ENCODE measurements at regions not wholly inside any gene's neighbourhood (a gene's known extent, or its start where the extent isn't known, plus 50 kb on each side); places are given as distances from the start of the nearest gene placed in this dataset.
A peak's percentile ranks its signal among the peaks of the same experiment; 100 is the strongest.

GRCh38 chr11:109933126-109933525, 160.1 kb upstream of the ZC3H12C start:
- H3K9me3 Mint-ChIP-seq (ENCODE audit: unreplicated experiment) = no peaks in the 10 kb centered on the region
- no peak for DNase-seq (ENCODE audit: extremely low spot score, unreplicated experiment)
- H3K4me1 Mint-ChIP-seq (ENCODE audit: unreplicated experiment) = no peaks in the 10 kb centered on the region
- H3K36me3 Mint-ChIP-seq (ENCODE audit: unreplicated experiment) = no peaks in the 10 kb centered on the region
- H3K27ac Mint-ChIP-seq (ENCODE audit: unreplicated experiment) = no peak overlapping the region
- TF ChIP-seq CTCF (IDR thresholded peaks at IDR 0.05) = no peak
- H3K4me3 Mint-ChIP-seq (ENCODE audit: unreplicated experiment) = no peak overlapping the region
- no peaks in the 10 kb centered on the region for H3K27me3 Mint-ChIP-seq (ENCODE audit: unreplicated experiment)

- no peak overlapping the region for H3K4me3 Mint-ChIP-seq (ENCODE audit: unreplicated experiment)
- no peak for DNase-seq (ENCODE audit: extremely low spot score, unreplicated experiment)
- H3K9me3 Mint-ChIP-seq (ENCODE audit: unreplicated experiment) = no peaks in the 10 kb centered on the region
- no peaks in the 10 kb centered on the region for H3K27me3 Mint-ChIP-seq (ENCODE audit: unreplicated experiment)
- no peak for TF ChIP-seq CTCF (IDR thresholded peaks at IDR 0.05)
- no peaks in the 10 kb centered on the region for H3K36me3 Mint-ChIP-seq (ENCODE audit: unreplicated experiment)
- H3K4me1 Mint-ChIP-seq (ENCODE audit: unreplicated experiment) = no peaks in the 10 kb centered on the region
- no peak overlapping the region for H3K27ac Mint-ChIP-seq (ENCODE audit: unreplicated experiment)
These were observed 159.0 kb upstream of the ZC3H12C start for GRCh38 chr11:109934151-109934550.

GRCh38 chr11:109936661-109937180, 156.5 kb upstream of the ZC3H12C start:
- Mint-ChIP-seq H3K27me3 (ENCODE audit: unreplicated experiment) (no peaks in the 10 kb centered on the region), H3K4me3 (ENCODE audit: unreplicated experiment) (no peak overlapping the region), H3K36me3 (ENCODE audit: unreplicated experiment) (no peaks in the 10 kb centered on the region), H3K4me1 (ENCODE audit: unreplicated experiment) (no peaks in the 10 kb centered on the region), H3K9me3 (ENCODE audit: unreplicated experiment) (no peaks in the 10 kb centered on the region), H3K27ac (ENCODE audit: unreplicated experiment) (no peak overlapping the region)
- no peak for TF ChIP-seq CTCF (IDR thresholded peaks at IDR 0.05)
- DNase-seq (ENCODE audit: extremely low spot score, unreplicated experiment) = no peak

- peaks cover under 1% of the 10 kb centered on the region for H3K27me3 Mint-ChIP-seq (ENCODE audit: unreplicated experiment)
- no peaks in the 10 kb centered on the region for H3K36me3 Mint-ChIP-seq (ENCODE audit: unreplicated experiment)
- H3K4me1 Mint-ChIP-seq (ENCODE audit: unreplicated experiment) = no peaks in the 10 kb centered on the region
- no peaks in the 10 kb centered on the region for H3K9me3 Mint-ChIP-seq (ENCODE audit: unreplicated experiment)
- no peak overlapping the region for H3K4me3 Mint-ChIP-seq (ENCODE audit: unreplicated experiment)
- H3K27ac Mint-ChIP-seq (ENCODE audit: unreplicated experiment) = no peak overlapping the region
- DNase-seq (ENCODE audit: extremely low spot score, unreplicated experiment) = no peak
- TF ChIP-seq CTCF (IDR thresholded peaks at IDR 0.05) = no peak
These were observed 155.2 kb upstream of the ZC3H12C start for GRCh38 chr11:109937968-109938367.

GRCh38 chr11:109939166-109939810, 153.9 kb upstream of the ZC3H12C start:
- DNase-seq (ENCODE audit: extremely low spot score, unreplicated experiment) = no peak
- peaks cover 7% of the 10 kb centered on the region for H3K27me3 Mint-ChIP-seq (ENCODE audit: unreplicated experiment)
- H3K4me3 Mint-ChIP-seq (ENCODE audit: unreplicated experiment) = no peak overlapping the region
- no peak overlapping the region for H3K27ac Mint-ChIP-seq (ENCODE audit: unreplicated experiment)
- TF ChIP-seq CTCF (IDR thresholded peaks at IDR 0.05) = peak; percentile 87
- H3K9me3 Mint-ChIP-seq (ENCODE audit: unreplicated experiment) = no peaks in the 10 kb centered on the region
- no peaks in the 10 kb centered on the region for H3K4me1 Mint-ChIP-seq (ENCODE audit: unreplicated experiment)
- H3K36me3 Mint-ChIP-seq (ENCODE audit: unreplicated experiment) = no peaks in the 10 kb centered on the region

Measured in osteocyte (in vitro differentiated cells).